ENCODE measurements at regions not wholly inside any gene's neighbourhood (a gene's known extent, or its start where the extent isn't known, plus 50 kb on each side); places are given as distances from the start of the nearest gene placed in this dataset.

GRCh38 chr2:128496700-128497099, 178.0 kb upstream of the HS6ST1 start:
- TF ChIP-seq CTCF (IDR thresholded peaks at IDR 0.05) = no peak
- TF ChIP-seq POLR2A (IDR thresholded peaks at IDR 0.05) = no peak
- TF ChIP-seq POLR2AphosphoS5 (IDR thresholded peaks at IDR 0.05) = no peak
- TF ChIP-seq EP300 (IDR thresholded peaks at IDR 0.05) = no peak

All from gastroesophageal sphincter (tissue), 3 donors.